Neural cell (in vitro differentiated cells): ENCODE measurements at regions not wholly inside any gene's neighbourhood (a gene's known extent, or its start where the extent isn't known, plus 50 kb on each side); places are given as distances from the start of the nearest gene placed in this dataset.

Experiments used
- H2AFZ ChIP-seq: fragments of 200-600, 300-800 bp; sonication (generic), shearing (Covaris generic); 2 replicates; pipeline ENCODE4 v1.6.0; 2014; ENCODE audit warnings: low read depth, mild to moderate bottlenecking, antibody characterized with exemption, low read length, moderate library complexity
- H3F3A ChIP-seq: fragments of 200-600 bp; shearing (Covaris generic); 2 replicates; pipeline ENCODE4 v1.6.1; 2016; ENCODE audit warnings: mild to moderate bottlenecking, moderate library complexity, mixed read lengths, antibody characterized with exemption, low read length; ENCODE audit not compliant: insufficient read depth, poor library complexity, severe bottlenecking
- H3K27ac ChIP-seq: fragments of 200-600, 300-800 bp; sonication (generic), shearing (Covaris generic); 2 replicates; pipeline ENCODE4 v1.5.1; 2014; ENCODE audit warnings: mild to moderate bottlenecking, low read length, moderate library complexity
- H3K27me3 ChIP-seq: fragments of 300-800, 200-600 bp; sonication (generic), shearing (Covaris generic); 2 replicates; pipeline ENCODE4 v1.6.0; 2014; ENCODE audit warnings: mild to moderate bottlenecking, low read depth, low read length, moderate library complexity; ENCODE audit not compliant: insufficient read depth
- H3K36me3 ChIP-seq: fragments of 300-800, 200-600 bp; sonication (generic), shearing (Covaris generic); 2 replicates; pipeline ENCODE4 v1.5.1; 2014; ENCODE audit warnings: mild to moderate bottlenecking, antibody characterized with exemption, low read length, moderate library complexity; ENCODE audit not compliant: insufficient read depth
- H3K4me2 ChIP-seq: fragments of 300-800, 200-600 bp; sonication (generic), shearing (Covaris generic); 2 replicates; pipeline ENCODE4 v1.6.0; 2014; ENCODE audit warnings: mild to moderate bottlenecking, low read length
- H3K4me3 ChIP-seq: fragments of 300-800, 200-600 bp; sonication (generic), shearing (Covaris generic); 2 replicates; pipeline ENCODE4 v1.5.1; 2014; ENCODE audit warnings: mild to moderate bottlenecking, low read length, moderate library complexity
- H3K79me2 ChIP-seq: fragments of 200-600 bp; shearing (Covaris generic); replicated peaks from 2 replicates; pipeline ENCODE4 v1.6.0; 2014; ENCODE audit warnings: mild to moderate bottlenecking, low read length, moderate library complexity; ENCODE audit not compliant: insufficient read depth
- H3K9ac ChIP-seq: fragments of 300-800, 200-600 bp; sonication (generic), shearing (Covaris generic); 2 replicates; pipeline ENCODE4 v1.6.1; 2016; ENCODE audit warnings: mild to moderate bottlenecking, low read length, mixed read lengths
- H3K9me2 ChIP-seq: fragments of 200-600 bp; shearing (Covaris generic); 2 replicates; pipeline ENCODE4 v1.6.1; 2016; ENCODE audit warnings: mild to moderate bottlenecking, low read length, mixed read lengths; ENCODE audit not compliant: insufficient read depth
- H3K9me3 ChIP-seq: fragments of 200-600, 300-800 bp; sonication (generic), shearing (Covaris generic); 2 replicates; pipeline ENCODE4 v1.6.1; 2016; ENCODE audit warnings: mild to moderate bottlenecking, mixed run types, low read length, moderate library complexity, mixed read lengths
- H4K20me1 ChIP-seq: fragments of 200-600 bp; shearing (Covaris generic); 2 replicates; pipeline ENCODE4 v1.6.1; 2016; ENCODE audit warnings: mild to moderate bottlenecking, mixed run types; ENCODE audit not compliant: insufficient read depth
- CTCF ChIP-seq: fragments of 450-650 bp; IDR thresholded peaks from 2 replicates; pipeline ENCODE4 v1.5.1; 2014; ENCODE audit warnings: antibody characterized with exemption, mild to moderate bottlenecking, moderate library complexity; ENCODE audit not compliant: poor library complexity, severe bottlenecking
- EZH2 ChIP-seq: fragments of 200-600, 300-800 bp; shearing (Covaris generic), sonication (generic); IDR thresholded peaks from 2 replicates; pipeline ENCODE4 v1.6.1; 2014; ENCODE audit warnings: antibody characterized with exemption, low read length, borderline replicate concordance, mild to moderate bottlenecking; ENCODE audit not compliant: insufficient read depth, poor library complexity, severe bottlenecking
- MXI1 ChIP-seq: fragments of 450-650 bp; conservative IDR thresholded peaks from 2 replicates; pipeline ENCODE4 v1.6.1; 2014; ENCODE audit warnings: antibody characterized with exemption, mild to moderate bottlenecking; ENCODE audit not compliant: poor library complexity, severe bottlenecking
- POLR2AphosphoS5 ChIP-seq: IDR thresholded peaks from 2 replicates; pipeline ENCODE4 v1.6.1; 2012
- RAD21 ChIP-seq: fragments of 450-650 bp; conservative IDR thresholded peaks from 2 replicates; pipeline ENCODE4 v1.6.1; 2014; ENCODE audit warnings: antibody characterized with exemption, mild to moderate bottlenecking, moderate library complexity
- REST ChIP-seq: IDR thresholded peaks from 2 replicates; pipeline ENCODE4 v1.6.1; 2012; ENCODE audit warnings: borderline replicate concordance
- TAF1 ChIP-seq: IDR thresholded peaks from 2 replicates; pipeline ENCODE4 v1.6.1; 2012; ENCODE audit warnings: low read depth

- Histone ChIP-seq H3K79me2 (no peaks in the 10 kb centered on the region), H3F3A (no peaks in the 10 kb centered on the region), H3K9me3 (no peaks in the 10 kb centered on the region), H3K9ac (no peak overlapping the region), H3K4me3 (no peak overlapping the region), H4K20me1 (no peaks in the 10 kb centered on the region), H3K4me2 (no peak overlapping the region), H3K9me2 (no peaks in the 10 kb centered on the region), H2AFZ (no peak overlapping the region), H3K36me3 (no peaks in the 10 kb centered on the region), H3K27me3 (no peaks in the 10 kb centered on the region), H3K27ac (no peak overlapping the region)
- no peak for TF ChIP-seq CTCF
- TF ChIP-seq REST: no peak
- no peak for TF ChIP-seq MXI1
- no peak for TF ChIP-seq RAD21
- no peak for TF ChIP-seq EZH2
- TF ChIP-seq TAF1: no peak
- no peak for TF ChIP-seq POLR2AphosphoS5
Measured at GRCh38 chr11:121385688-121386087, 66.4 kb upstream of the SORL1 start.
